GM12865 (cell line): ENCODE measurements at regions not wholly inside any gene's neighbourhood (a gene's known extent, or its start where the extent isn't known, plus 50 kb on each side); places are given as distances from the start of the nearest gene placed in this dataset.

Experiments
- DNase-seq: peaks from one replicate; pipeline ENCODE4 v3.0.0; 2010; ENCODE audit warnings: low read depth
- H3K4me3 ChIP-seq: 2 replicates; pipeline ENCODE4 v1.5.1; 2011; ENCODE audit warnings: mild to moderate bottlenecking, low read depth, low read length, control low read depth
- TF ChIP-seq, protein P1 (sequence below): IDR thresholded peaks from 2 replicates; pipeline ENCODE4 v1.5.1; 2011; ENCODE audit warnings: low read length, control low read depth, low read depth, inconsistent platforms; ENCODE audit not compliant: insufficient read depth; ENCODE audit errors: missing control alignments

DNA sequence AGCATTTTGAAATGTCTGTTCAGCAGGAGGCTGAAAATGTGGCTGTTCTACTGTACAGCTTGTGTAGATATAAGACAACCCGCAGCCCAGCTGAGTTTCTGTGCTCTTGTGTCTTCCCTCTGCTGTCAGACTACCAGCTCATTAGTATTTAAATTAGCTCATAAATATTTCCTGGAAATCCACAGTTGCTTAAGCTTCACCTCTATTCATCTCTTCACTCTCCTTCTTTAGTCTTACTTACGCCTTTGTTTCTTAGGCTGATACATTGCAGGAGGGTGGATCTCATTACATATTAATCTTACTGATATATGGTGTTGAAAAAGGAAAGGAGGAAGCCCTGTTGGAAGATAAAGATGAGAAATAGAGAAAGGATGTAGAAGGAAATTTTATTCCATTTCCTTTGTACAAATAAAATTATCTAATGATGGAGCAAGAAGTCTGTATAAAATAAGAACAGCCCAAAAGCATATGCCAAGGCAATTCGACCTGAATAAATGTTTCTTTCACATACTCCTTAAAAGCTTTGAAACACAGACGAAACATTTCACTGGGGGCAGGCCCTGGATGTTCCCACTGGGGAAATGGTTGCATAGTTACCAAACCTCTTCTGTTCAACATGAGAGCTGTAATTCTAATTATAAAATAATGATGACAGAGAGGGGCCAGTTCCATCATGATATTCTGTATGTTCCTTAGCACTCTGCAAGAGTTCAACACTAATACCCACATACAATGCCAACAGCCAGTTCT lies 111.8 kb upstream of the APC start:
- no peak for DNase-seq
- H3K4me3 ChIP-seq, result no peak overlapping the region
- TF ChIP-seq, protein P1, sequence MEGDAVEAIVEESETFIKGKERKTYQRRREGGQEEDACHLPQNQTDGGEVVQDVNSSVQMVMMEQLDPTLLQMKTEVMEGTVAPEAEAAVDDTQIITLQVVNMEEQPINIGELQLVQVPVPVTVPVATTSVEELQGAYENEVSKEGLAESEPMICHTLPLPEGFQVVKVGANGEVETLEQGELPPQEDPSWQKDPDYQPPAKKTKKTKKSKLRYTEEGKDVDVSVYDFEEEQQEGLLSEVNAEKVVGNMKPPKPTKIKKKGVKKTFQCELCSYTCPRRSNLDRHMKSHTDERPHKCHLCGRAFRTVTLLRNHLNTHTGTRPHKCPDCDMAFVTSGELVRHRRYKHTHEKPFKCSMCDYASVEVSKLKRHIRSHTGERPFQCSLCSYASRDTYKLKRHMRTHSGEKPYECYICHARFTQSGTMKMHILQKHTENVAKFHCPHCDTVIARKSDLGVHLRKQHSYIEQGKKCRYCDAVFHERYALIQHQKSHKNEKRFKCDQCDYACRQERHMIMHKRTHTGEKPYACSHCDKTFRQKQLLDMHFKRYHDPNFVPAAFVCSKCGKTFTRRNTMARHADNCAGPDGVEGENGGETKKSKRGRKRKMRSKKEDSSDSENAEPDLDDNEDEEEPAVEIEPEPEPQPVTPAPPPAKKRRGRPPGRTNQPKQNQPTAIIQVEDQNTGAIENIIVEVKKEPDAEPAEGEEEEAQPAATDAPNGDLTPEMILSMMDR, result no peak

DNA sequence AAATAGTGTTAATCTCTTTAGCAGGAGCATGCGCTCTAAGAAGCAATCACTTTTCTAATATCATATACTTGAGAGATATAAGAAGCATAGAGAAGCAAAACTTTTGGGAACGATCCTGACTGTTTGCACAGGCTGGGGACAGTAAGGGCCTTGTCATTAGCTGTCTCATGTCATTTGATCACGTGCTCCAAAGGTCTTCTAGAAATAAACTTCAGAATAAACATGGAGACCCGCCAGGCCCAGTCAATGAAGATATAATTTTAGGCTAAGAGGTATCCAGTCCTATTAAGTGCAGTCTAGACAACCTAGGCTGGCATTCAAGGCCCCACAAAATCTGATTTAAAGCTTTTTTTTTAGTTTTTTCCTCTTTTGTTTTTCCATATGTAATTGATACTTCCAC lies 111.0 kb upstream of the APC start:
- no peak for DNase-seq
- TF ChIP-seq, protein P1, result no peak
- no peak overlapping the region for H3K4me3 ChIP-seq

DNA sequence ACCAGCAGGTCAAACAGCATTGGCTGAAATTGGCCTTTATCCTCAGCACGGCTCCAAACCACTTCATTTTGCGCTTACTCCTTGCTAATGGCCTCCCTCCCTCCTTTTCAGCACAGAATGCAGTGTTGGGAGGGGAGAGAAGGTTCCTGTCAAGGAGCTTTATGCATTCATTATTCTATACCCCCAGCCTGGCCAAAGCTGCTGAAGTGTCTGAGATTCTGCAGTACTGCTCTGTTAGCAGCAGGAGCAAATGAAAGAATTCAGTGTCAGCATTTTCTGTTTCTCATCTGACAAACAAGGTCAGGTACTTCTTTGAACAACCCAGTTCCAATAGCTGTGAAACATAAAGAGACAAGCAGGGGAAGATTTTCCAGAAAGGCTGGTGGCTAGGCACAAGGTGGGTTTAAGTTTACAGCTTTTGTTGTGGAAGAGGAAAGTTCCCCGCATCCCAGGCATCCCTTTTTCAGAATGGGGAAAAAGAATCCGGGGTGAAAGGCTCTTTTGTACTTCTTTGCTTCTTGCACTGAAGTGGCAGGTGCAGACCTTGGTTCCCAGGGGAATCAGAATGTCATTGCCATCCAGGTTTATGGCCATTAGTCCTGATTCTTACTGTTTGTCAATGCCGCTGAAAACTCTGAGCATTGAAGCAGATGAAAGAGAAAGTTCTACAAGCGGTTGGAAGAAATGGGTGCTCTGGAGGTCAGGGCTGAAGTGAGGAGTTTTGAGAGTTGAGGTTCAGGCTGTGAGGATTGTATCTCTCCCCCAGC lies 109.3 kb upstream of the APC start:
- no peak overlapping the region for H3K4me3 ChIP-seq
- DNase-seq, result no peak
- TF ChIP-seq, protein P1, result no peak

DNA sequence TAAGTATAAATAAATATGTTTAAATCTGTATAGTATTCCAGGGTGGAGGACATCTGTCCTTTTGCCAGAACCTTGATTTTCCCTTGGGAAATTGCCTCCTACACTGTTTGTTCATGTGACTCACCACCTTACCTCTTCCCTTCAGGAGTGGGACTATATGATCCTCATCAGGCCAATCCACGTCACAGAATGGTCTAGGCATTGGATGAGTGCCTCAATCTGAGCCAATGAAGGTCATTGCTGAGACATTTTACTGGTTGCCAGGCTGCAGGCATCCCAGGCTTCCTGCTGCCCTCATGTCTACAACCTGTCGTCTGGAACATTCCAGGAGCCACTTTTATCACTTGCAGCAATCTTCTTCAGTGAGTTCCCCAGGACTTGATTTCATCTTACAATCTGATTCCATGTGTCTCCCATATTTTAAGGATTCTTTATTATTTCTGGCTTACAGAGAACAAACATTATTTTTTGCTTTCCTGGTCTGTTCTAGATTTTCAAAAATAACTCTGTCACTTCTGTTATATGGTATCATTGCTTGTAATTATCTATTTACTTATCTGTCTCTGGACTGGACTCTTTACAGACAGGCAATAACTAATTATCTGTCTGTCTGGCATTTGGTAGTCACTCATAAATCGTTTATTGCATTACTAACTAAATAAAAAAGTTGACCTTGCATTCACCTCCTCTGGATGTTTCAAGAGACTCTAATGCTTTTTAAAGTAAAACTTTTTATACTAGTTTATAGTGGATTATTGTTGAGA lies 107.3 kb upstream of the APC start:
- DNase-seq, result no peak
- no peak overlapping the region for H3K4me3 ChIP-seq
- TF ChIP-seq, protein P1, result no peak

DNA sequence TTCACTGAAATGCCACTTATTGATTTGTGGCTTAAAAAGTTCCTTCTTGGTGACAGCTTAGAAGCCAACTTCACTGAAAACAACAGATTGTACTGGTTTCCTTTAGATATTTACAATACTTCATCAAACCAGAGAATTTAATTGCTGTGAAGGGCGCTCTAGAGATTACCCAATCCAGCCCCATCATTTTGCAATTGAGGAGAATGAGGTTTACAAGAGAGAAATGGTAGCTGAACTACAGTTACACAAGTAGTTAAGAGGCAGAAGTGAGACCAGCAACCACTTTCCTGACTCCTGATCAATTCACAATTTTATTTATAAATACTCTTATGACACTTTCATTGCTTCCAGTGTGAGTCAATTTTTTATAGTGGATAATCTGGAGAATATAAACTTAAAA lies 103.5 kb upstream of the APC start:
- no peak overlapping the region for H3K4me3 ChIP-seq
- DNase-seq, result no peak
- TF ChIP-seq, protein P1, result no peak

DNA sequence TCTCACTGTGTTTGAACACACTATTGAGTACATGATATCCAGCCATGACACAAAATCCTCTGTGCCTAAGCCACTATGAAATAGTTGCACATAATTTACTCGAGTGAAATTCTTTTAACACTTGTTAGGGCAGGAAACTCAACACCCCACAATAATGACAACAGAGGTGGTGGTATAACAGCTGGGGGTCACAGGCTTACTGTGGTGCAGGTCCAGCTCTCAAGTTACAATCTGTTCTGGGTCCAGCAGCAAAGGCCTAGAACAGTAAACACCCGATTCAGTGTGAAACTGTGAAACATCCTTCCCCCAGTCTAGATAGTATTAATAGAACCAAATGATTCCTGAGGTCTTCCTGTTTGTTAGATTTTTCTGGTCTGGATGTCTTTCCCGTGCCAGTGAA lies 102.9 kb upstream of the APC start:
- H3K4me3 ChIP-seq, result no peak overlapping the region
- TF ChIP-seq, protein P1, result no peak
- no peak for DNase-seq
